Muscle layer of colon (tissue), 2 donors: ENCODE measurements at regions not wholly inside any gene's neighbourhood (a gene's known extent, or its start where the extent isn't known, plus 50 kb on each side); places are given as distances from the start of the nearest gene placed in this dataset.

Source experiments
- H3K27ac ChIP-seq: one replicate; pipeline ENCODE4 v1.7.0; 2013; ENCODE audit warnings: low read depth, mild to moderate bottlenecking, low read length, moderate library complexity
- H3K27me3 ChIP-seq, 2 donors: one replicate each; pipeline ENCODE4 v1.7.0; 2013; ENCODE audit warnings: low read length in 2 of 2, mild to moderate bottlenecking in 2 of 2; ENCODE audit not compliant: insufficient read depth in 2 of 2, control insufficient read depth in 1 of 2
- H3K36me3 ChIP-seq: one replicate; pipeline ENCODE4 v1.7.0; 2013; ENCODE audit warnings: mild to moderate bottlenecking, low read length; ENCODE audit not compliant: insufficient read depth
- H3K4me1 ChIP-seq: one replicate; pipeline ENCODE4 v1.7.0; 2013; ENCODE audit warnings: mild to moderate bottlenecking, low read length; ENCODE audit not compliant: insufficient read depth
- H3K4me3 ChIP-seq, 2 donors: one replicate each; pipeline ENCODE4 v1.7.0; 2013; ENCODE audit warnings: low read length in 2 of 2, low read depth in 1 of 2, mild to moderate bottlenecking in 1 of 2, moderate library complexity in 1 of 2
- H3K9ac ChIP-seq: one replicate; pipeline ENCODE4 v1.7.0; 2013; ENCODE audit warnings: low read length
- H3K9me3 ChIP-seq: one replicate; pipeline ENCODE4 v1.7.0; 2013; ENCODE audit warnings: mild to moderate bottlenecking, low read length
- donor health status: abdominal sarcoma.
- donor health status: Adenocarcinoma of cecum.

DNA sequence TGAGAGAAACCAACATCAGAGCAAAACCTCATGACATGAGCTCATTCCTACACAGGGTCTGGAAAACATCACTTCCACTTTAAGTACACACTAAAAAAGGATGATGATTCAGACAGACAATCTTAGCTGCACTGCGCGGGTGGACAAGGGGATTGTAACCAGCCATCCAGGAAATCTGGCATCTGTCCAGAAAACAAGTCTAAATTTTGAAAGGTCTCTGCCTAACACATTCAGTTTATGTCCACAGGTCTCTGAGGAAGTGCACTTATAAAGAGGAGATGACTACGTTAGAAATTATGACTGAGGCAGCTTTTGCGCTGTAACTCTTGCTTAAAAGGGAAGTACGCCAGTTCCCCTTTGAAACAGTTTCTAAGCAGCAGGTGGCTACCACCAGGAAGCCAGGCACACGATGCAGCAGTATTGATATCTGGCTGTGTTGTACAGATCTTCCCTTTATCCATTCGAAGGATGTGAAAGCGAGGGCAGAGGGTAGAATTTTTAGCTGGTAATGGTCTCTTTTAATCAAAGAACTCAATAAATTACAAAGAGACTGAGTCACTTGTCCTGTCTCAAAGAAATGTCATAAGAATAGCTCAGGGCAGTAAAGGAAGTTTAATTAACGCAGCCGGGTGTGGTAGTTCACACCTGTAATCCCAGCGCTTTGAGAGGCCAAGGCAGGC, 128.0 kb downstream of the SETD4 start:
- no peaks in the 10 kb centered on the region for H3K9me3 ChIP-seq

GRCh38 chr21:35929901-35930300, 130.4 kb downstream of the SETD4 start:
- no peaks in the 10 kb centered on the region for H3K36me3 ChIP-seq
- no peak overlapping the region for H3K27ac ChIP-seq
- peaks cover 22% of the 10 kb centered on the region for H3K4me1 ChIP-seq
- no peak overlapping the region for H3K4me3 ChIP-seq
- no peak overlapping the region for H3K9ac ChIP-seq
- no peaks in the 10 kb centered on the region for H3K9me3 ChIP-seq
- H3K27me3 ChIP-seq = no peaks in the 10 kb centered on the region

More for the DNA sequence above, 128.0 kb downstream of the SETD4 start:
- H3K27ac ChIP-seq = peak overlapping the region; percentile 54
- H3K27me3 ChIP-seq = no peaks in the 10 kb centered on the region
- H3K4me1 ChIP-seq = peaks cover 22% of the 10 kb centered on the region
- no peak overlapping the region for H3K9ac ChIP-seq
- no peak overlapping the region for H3K4me3 ChIP-seq
- H3K36me3 ChIP-seq = no peaks in the 10 kb centered on the region

DNA sequence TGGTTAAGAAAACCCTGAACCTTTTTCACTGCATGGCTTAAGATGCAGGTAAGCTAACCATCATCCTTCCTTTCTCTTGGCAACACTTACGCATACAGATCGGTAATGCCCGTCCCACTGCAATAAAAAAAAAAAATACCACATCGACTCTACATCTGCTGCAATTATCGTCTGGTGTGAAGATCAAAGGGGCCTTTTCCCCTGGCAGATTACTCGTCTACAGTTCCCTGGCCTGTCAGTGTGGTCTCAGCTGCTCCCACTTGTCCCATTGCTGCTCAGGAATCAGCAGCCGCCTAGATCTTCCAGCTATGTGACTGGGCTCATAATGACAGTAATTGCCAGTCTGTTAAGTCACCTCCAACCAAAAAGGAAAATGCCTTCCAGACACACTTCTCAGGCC, 133.1 kb downstream of the SETD4 start:
- H3K4me1 ChIP-seq = peaks cover 6% of the 10 kb centered on the region
- no peaks in the 10 kb centered on the region for H3K9me3 ChIP-seq
- H3K27ac ChIP-seq = no peak overlapping the region
- H3K9ac ChIP-seq = no peak overlapping the region
- peaks cover 0 to 7% of the 10 kb centered on the region in 2 donors for H3K27me3 ChIP-seq
- H3K36me3 ChIP-seq = no peaks in the 10 kb centered on the region
- H3K4me3 ChIP-seq = no peak overlapping the region

GRCh38 chr21:35926003-35926740, 134.2 kb downstream of the SETD4 start:
- Histone ChIP-seq H3K27ac (no peak overlapping the region), H3K36me3 (no peaks in the 10 kb centered on the region)

GRCh38 chr21:35925497-35925896, 134.8 kb downstream of the SETD4 start:
- Histone ChIP-seq H3K27ac (no peak overlapping the region), H3K4me3 (no peak overlapping the region), H3K27me3 (peaks cover 0 to 7% of the 10 kb centered on the region in 2 donors), H3K4me1 (no peaks in the 10 kb centered on the region), H3K9ac (no peak overlapping the region), H3K9me3 (no peaks in the 10 kb centered on the region), H3K36me3 (no peaks in the 10 kb centered on the region)

More at GRCh38 chr21:35926003-35926740, 134.2 kb downstream of the SETD4 start:
- Histone ChIP-seq H3K4me1 (no peaks in the 10 kb centered on the region), H3K9me3 (no peaks in the 10 kb centered on the region), H3K27me3 (peaks cover 0 to 7% of the 10 kb centered on the region in 2 donors), H3K4me3 (no peak overlapping the region), H3K9ac (no peak overlapping the region)

- Histone ChIP-seq H3K9ac (no peak overlapping the region), H3K36me3 (no peaks in the 10 kb centered on the region), H3K4me1 (no peaks in the 10 kb centered on the region), H3K4me3 (no peak overlapping the region), H3K9me3 (no peaks in the 10 kb centered on the region), H3K27me3 (peaks cover 0 to 7% of the 10 kb centered on the region in 2 donors), H3K27ac (no peak overlapping the region)
Measured at GRCh38 chr21:35924714-35925301, 135.5 kb downstream of the SETD4 start.

DNA sequence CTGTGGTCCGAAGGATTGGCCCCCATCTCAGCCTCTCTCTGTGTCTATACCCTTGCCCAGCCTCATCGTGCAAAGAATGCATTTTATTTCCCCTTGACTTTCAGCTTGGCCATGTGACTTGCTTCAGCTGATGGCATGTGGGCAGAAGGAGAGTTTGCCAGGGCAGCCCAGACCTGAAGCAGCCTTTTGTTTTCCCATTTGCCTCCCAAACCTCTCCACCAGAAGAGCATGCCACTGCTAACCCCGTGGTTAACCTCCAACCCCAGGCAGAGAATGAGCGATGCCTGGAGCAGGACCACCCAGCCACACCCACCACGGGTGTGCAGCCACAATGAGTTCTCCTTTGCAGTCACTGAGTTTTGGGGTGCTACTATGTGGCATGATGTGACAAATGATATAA, 136.4 kb downstream of the SETD4 start:
- Histone ChIP-seq H3K9ac (no peak overlapping the region), H3K27me3 (peaks cover 0 to 7% of the 10 kb centered on the region in 2 donors), H3K27ac (no peak overlapping the region), H3K4me1 (no peaks in the 10 kb centered on the region), H3K4me3 (no peak overlapping the region), H3K36me3 (no peaks in the 10 kb centered on the region), H3K9me3 (no peaks in the 10 kb centered on the region)

DNA sequence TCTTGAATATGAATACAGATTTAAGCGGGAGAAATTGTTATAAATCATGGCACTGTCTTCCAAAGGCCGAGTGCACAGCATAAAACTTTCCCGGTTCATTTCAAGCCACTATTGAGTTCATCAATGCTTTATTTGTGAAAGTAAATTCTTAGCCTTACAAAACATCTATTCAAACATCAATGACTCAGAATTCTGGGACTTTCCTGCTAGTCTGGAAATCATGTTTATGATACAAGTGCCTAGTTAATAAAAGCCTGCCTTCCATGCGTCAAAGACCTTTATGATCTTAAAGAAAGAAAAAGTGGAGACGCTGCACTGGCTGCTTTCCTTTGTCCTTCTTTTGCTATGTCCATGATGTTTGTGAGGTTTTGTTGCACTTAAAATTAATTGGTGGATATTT, 137.7 kb downstream of the SETD4 start:
- Histone ChIP-seq H3K4me3 (no peak overlapping the region), H3K9me3 (no peaks in the 10 kb centered on the region), H3K9ac (no peak overlapping the region), H3K36me3 (no peaks in the 10 kb centered on the region), H3K27ac (no peak overlapping the region), H3K27me3 (peaks cover 0 to 7% of the 10 kb centered on the region in 2 donors), H3K4me1 (no peaks in the 10 kb centered on the region)

DNA sequence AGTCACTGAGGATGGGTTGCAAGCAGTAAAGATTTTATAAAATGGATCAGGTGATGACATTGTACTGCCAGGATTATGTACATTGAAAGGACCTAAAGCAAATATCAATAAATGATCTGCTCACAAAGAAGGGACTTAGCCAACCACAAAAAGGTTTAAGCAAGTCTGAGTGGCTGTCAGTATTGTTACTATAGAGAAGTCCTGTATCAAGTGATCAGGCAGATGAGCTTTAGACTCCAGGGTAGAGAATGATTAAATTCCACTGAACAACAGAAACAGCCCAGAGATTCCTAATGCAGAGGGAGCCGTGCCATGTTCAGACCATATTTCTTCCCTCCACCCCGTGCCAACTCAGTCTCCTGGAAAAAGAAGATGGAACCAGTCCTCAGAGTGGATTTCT, 138.9 kb downstream of the SETD4 start:
- Histone ChIP-seq H3K4me3 (no peak overlapping the region), H3K9ac (no peak overlapping the region), H3K9me3 (no peaks in the 10 kb centered on the region), H3K27ac (no peak overlapping the region), H3K27me3 (peaks cover 0 to 7% of the 10 kb centered on the region in 2 donors), H3K4me1 (no peaks in the 10 kb centered on the region), H3K36me3 (no peaks in the 10 kb centered on the region)

- H3K36me3 ChIP-seq = no peaks in the 10 kb centered on the region
- H3K9ac ChIP-seq = no peak overlapping the region
- peaks cover 0 to 7% of the 10 kb centered on the region in 2 donors for H3K27me3 ChIP-seq
- H3K9me3 ChIP-seq = no peaks in the 10 kb centered on the region
- no peaks in the 10 kb centered on the region for H3K4me1 ChIP-seq
- no peak overlapping the region for H3K4me3 ChIP-seq
- H3K27ac ChIP-seq = no peak overlapping the region
Measured at GRCh38 chr21:35920436-35920835, 139.9 kb downstream of the SETD4 start.

DNA sequence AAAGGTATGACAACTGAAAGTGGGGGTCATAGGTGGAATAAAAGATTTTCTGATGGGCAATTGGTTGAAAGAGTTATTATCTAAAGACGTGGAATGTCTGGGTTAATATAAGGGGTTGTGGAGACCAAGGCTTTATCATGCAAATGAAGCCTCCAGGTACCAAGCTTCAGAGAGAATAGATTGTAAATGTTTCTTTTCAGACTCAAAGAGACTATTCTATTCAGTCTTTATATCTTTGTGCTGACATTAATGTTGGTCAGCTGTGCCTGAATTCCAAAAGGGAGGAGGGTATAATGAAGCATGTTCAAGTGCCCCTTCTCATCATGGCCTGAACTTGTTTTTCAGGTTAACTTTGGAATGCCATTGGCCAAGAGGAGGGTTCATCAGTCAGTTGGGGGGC, 145.3 kb downstream of the SETD4 start:
- H3K27ac ChIP-seq = no peak overlapping the region
- no peaks in the 10 kb centered on the region for H3K27me3 ChIP-seq
- no peaks in the 10 kb centered on the region for H3K4me1 ChIP-seq
- no peak overlapping the region for H3K4me3 ChIP-seq
- no peaks in the 10 kb centered on the region for H3K9me3 ChIP-seq
- H3K9ac ChIP-seq = no peak overlapping the region
- H3K36me3 ChIP-seq = no peaks in the 10 kb centered on the region
